ENCODE measurements at regions not wholly inside any gene's neighbourhood (a gene's known extent, or its start where the extent isn't known, plus 50 kb on each side); places are given as distances from the start of the nearest gene placed in this dataset.
A peak's percentile ranks its signal among the peaks of the same experiment; 100 is the strongest.
"Not testable (repeated sequence)": the region's sequence is repeated elsewhere in the genome, so short reads cannot be mapped to it uniquely, and the experiment has no call there.

- no peak for DNase-seq
Observed at GRCh38 chr16:11416228-11417001, 71.2 kb downstream of the RMI2 start.

GRCh38 chr16:11417487-11417886 lies 72.2 kb downstream of the RMI2 start:
- DNase-seq: no peak

GRCh38 chr16:11418506-11418905 lies 73.2 kb downstream of the RMI2 start:
- no peak for DNase-seq

GRCh38 chr16:11420067-11420466 lies 74.8 kb downstream of the RMI2 start:
- not testable (repeated sequence) for DNase-seq

- DNase-seq: no peak
Observed at GRCh38 chr16:11420895-11421294, 75.6 kb downstream of the RMI2 start.

- DNase-seq: no peak
Observed at GRCh38 chr16:11422381-11423314, 77.4 kb downstream of the RMI2 start.

- DNase-seq: peak in 1 of 2 donors; percentile 6
Observed at GRCh38 chr16:11423315-11424117, 78.3 kb downstream of the RMI2 start.

GRCh38 chr16:11424118-11424460 lies 78.8 kb downstream of the RMI2 start:
- no peak for DNase-seq

GRCh38 chr16:11425140-11425539 lies 79.9 kb downstream of the RMI2 start:
- no peak for DNase-seq

- no peak for DNase-seq
Observed at GRCh38 chr16:11428623-11428953, 83.3 kb downstream of the RMI2 start.

GRCh38 chr16:11429123-11429522 lies 83.9 kb downstream of the RMI2 start:
- no peak for DNase-seq

GRCh38 chr16:11429823-11430222 lies 84.6 kb downstream of the RMI2 start:
- no peak for DNase-seq

GRCh38 chr16:11430601-11431317 lies 85.5 kb downstream of the RMI2 start:
- DNase-seq: no peak

- no peak for DNase-seq
Observed at GRCh38 chr16:11431915-11432465, 86.7 kb downstream of the RMI2 start.

GRCh38 chr16:11432856-11433395 lies 87.7 kb downstream of the RMI2 start:
- no peak for DNase-seq

GRCh38 chr16:11435576-11435975 lies 90.3 kb downstream of the RMI2 start:
- no peak for DNase-seq

GRCh38 chr16:11437069-11437468 lies 91.8 kb downstream of the RMI2 start:
- DNase-seq: no peak

- no peak for DNase-seq
Observed at GRCh38 chr16:11439790-11440656, 94.8 kb downstream of the RMI2 start.

GRCh38 chr16:11440657-11441012 lies 95.4 kb downstream of the RMI2 start:
- no peak for DNase-seq

- DNase-seq: no peak
Observed at GRCh38 chr16:11445486-11445885, 100.2 kb downstream of the RMI2 start.

GRCh38 chr16:11446566-11447119 lies 101.4 kb downstream of the RMI2 start:
- no peak for DNase-seq
